ENCODE measurements at regions not wholly inside any gene's neighbourhood (a gene's known extent, or its start where the extent isn't known, plus 50 kb on each side); places are given as distances from the start of the nearest gene placed in this dataset.
"Not testable (repeated sequence)": the region's sequence is repeated elsewhere in the genome, so short reads cannot be mapped to it uniquely, and the experiment has no call there.

DNA sequence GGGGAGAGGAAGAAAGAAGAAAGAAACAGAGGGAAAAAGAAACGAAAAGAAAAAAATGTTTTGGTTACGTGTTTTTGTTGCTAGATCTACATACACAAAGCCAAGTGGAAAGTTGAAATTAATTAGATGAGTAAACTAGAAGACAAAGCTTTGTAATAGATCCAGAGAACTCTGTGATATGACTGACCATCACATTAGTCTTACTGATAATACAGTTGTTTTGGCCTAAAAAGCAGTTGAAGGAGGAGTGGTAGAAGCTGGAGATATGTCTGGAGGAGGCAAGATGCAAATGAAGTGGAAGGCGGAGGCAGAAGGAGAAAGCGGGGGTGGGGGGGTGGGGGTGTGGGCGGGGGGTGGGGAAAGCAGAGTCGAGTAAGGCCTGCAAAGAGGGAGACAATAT lies 500.1 kb upstream of the ID4 start:
- no peak for DNase-seq

DNA sequence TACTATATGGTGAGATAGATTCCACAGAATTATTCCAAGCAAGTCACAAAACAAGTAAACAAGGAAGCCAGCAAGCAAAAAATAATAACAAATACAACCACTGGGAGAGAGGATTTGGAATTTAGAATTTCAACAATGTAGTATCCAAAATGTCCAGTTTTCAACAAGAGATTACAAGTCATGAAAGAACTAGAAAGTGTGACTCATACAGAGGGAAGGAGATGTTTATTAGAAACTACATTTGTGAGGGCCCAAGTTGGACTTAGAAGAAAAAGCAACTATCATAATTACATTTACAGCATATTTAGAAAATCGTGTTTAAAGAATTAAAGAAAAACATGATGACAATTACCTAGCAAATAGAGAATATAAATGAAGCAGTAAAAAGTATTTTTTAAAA lies 494.6 kb upstream of the ID4 start:
- DNase-seq: no peak

DNA sequence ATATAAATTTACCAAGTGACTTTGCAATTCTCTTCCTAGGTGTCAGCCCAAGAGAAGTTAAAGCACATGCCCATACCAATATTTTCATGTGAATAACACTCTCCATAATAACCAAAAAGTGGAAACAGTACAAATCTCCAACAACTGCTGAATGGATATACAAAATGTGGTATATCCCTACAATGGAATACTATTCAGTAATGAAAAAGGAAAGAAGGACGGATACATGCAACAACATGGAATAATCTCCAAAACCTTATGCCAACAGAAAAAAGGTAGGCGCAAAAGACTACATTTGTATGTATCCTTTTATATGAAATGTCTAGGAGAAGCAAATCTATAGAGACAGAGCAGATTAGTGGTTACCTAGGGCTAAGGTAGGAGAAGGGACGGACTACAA lies 487.7 kb upstream of the ID4 start:
- no peak for DNase-seq

DNA sequence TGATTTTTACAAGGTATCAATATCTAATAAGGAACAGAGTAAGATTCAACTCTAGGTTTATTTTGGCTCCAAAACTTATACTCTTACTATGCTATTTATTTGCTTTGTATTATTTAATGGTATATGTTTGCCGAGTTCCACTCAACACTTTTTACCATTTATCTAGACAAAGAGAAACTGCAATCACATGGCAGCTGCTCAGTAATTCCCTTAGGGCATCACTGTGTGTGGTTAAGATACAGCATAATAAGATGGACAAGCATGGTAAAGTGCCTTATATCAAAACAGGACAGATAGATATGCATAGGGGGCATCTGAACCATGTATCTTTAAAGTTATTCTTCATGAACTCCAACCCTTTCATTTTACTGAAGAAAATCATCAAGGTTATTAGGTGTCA lies 483.0 kb upstream of the ID4 start:
- DNase-seq: no peak

DNA sequence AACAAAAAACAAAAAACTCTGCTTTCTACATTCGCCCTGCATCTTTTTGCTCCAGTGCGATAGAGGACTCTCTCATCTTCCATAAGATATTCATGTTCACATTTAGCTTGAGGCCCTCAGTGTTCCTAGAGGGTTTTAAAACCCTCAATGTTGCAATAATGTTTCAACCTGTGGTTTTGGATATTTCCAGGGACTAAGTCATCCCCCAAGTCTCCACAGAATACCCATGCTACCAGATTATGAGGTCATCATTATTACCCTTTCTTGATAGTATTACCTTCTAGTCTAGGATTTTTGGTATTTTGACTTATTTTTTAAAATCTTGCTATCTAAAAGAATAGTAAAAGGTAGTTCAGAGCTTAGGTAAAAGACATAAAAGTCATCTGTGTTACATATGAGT lies 480.5 kb upstream of the ID4 start:
- DNase-seq: no peak

DNA sequence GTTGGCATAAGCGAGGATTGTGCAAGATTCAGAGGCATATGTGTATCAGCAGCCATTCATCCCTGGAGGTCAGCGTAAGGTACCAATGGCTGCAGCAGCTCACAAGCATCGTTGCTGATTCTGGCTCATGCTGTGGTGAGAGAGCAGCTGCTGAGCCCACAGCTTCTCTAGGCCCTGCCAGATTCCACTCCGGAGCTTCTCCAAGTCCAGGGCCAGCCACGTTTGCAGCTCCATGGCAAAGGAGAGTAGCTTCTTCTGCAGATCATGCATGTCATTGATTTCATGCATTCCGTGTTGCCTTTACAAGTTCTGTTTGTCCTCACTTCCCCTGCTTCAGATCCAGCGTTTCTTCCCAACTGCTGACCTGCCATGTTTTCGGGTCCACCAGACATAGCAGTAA lies 474.8 kb upstream of the ID4 start:
- DNase-seq: no peak

DNA sequence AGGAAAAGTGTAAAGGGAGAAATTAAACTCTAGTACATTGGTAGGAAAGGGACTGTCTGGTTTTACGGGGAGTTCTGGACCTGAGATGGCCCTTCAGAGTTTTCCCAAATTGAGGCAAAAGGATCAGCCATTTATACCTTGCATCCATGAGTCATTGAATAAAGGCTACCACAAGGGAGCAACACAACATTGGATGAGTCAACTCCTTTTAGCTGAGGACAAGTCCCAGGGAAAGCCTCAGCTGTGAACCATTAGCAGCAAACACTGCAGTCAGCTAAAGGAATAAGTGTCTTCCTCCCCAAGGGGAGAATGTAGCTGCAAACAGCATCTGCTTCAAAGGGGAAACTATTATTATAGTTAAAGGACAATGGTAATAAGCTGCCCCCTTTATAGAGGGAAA lies 468.7 kb upstream of the ID4 start:
- no peak for DNase-seq

DNA sequence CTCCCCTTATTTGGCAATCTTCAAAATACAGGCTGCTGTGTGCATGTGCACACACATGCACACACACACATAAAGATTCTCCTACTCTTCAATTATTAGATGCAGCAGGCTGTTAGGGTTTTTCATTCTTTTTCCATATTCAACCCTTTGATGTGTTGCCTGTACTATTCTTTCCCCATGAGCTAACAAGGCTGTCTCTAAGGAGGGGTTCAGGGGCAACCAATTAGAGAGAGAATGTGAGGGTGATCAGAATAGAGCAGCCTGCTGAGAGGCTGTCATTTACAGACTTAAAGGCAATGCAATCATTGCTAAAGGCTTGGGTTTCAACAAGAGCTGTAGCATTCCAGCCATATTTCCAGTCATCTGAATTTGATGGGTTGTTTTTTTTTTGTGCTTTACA lies 467.4 kb upstream of the ID4 start:
- no peak for DNase-seq

DNA sequence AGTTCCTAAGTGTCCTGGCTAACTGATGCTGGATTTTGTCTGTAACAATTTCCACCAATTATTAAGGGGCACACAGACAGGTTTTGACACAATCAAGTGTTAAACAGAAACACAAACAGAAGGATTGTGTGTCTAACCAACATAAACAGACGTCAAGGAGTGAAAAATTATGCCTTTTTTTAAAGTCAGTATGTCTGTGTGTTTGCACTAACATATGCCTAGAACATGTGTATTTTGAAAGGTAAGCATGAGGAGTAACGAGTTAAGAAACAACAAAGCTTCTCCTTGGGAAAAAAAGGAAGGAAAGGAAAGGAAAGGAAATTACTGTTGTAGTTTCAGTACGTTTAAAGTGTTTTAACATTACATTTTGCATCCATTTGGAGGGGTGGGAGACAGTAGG lies 466.3 kb upstream of the ID4 start:
- DNase-seq: no peak

DNA sequence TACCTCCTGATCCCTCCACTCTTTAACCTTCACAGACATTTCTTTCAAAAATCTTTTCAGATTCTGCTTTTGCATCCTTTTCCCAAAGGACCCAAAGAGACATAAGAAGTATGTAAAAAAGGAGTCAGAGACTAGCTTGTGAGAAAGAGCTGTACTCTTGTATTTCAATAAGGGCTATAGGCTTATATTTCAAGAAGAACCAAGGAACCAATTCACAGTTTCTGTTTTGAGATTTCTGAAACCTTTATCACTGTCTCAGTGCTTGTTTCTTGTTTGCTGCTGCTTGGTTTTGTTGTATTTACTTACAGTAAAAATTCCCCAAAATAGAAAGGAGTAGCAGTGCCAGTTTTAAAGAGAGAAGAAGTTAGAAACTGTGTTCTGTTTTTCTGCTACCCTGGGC lies 461.6 kb upstream of the ID4 start:
- DNase-seq: no peak

DNA sequence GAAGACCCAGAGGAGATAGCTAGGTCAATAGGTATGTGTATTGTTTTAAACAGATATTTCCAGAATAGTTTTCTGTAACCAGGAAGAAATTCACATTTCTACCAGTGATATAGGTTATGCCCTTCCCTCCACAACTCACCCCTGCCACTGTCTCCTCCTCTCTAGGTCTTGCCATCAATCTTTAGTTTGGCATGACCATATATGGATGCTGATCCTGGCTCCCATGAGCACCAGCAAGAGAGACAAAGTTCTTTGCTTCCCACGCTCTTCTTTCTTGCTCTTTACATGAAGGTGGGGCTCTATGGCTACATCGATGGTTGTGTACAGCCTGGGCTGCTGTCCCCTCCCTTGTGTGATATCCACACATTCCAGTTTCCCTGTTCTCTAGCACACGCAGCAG lies 459.4 kb upstream of the ID4 start:
- DNase-seq: no peak

DNA sequence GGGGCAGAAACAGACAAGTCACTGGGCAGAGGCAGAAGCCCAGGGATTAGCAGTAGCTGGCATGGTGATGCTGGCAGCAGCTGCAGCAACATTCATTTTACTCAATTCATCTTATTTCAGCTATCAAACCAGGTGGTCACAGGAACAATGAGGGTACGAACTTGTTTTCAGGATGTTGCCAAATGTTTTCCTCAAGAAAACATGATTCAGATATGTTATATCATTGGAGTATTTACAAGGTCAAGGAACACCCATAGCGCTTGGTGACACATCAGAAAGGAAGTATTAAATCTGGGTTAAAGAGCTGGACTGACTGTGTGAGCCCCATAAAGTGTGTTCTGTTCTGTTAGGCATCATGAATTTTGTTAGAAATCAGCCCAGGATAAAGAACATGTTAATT lies 456.9 kb upstream of the ID4 start:
- DNase-seq: no peak

DNA sequence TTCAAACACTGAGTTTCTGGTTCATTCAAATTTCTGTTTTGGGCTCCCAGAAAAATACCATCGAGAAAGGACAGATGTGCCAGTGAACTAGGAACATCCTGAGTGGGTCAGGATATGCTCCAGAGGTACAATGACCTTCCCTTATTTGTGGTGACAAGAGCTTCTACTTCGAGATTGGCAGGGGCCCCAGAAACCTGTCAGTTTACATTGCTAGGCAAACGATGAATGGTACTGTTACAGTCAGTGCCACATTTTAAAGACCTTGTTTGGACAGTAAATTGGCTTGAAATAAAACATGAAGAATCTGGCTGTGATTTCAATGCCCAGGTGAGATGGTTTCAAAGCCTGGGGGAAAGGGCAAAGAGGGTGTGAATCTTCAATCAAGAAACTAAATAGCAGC lies 454.5 kb upstream of the ID4 start:
- no peak for DNase-seq

DNA sequence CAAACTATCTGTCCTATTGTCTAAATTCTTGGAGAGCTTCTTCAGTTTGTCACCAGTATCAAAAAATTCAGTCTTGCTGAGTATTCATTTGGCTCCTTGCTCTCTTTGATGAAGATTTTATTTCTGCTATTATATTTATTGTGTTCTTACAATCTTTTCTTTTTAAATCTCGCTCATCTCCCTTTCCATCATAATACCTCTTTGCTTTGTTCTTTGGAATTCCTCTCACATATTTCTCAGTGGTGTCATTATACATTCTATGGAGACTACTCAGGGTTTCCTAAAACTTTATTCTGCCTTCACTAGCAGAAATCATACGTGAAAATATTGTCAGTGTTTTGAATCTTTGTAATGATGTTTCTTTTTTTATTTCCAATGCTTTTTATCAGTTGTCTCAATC lies 445.2 kb upstream of the ID4 start:
- no peak for DNase-seq

DNA sequence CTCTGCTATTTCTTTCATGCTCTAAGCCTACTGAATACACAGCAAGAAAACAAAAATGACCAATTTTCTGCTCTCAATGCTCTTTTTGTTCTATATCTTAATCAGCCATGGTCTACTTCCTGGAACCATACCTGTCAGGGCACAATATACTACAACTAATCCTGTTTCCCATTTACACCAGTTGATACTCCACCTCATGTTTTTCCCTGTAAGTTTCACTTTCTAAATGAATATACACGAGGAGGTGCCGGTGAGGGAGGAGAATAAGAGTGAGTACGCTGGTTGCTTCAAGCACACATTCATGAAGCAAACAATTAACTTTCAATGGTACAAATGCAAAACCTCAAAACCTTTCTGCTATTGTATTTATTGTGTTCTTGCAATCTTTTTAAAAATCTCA lies 443.1 kb upstream of the ID4 start:
- no peak for DNase-seq

DNA sequence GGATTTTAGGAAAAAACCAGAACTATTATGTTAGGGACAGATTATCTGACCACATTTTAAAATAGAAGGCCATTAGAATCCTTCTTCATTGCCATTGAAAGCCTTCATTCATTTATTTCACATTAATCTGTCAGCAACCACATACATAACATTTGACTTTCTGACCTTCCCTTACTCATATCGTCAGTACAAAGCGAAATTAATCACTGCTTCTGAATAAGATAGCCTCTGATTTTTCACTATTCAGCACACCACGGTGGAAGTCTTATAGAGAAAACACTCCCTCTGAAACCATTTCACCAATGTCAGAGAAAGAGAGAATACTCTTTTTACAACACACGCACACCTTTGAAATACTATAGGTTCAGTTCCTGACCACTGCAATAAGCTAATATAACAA lies 442.5 kb upstream of the ID4 start:
- DNase-seq: no peak

DNA sequence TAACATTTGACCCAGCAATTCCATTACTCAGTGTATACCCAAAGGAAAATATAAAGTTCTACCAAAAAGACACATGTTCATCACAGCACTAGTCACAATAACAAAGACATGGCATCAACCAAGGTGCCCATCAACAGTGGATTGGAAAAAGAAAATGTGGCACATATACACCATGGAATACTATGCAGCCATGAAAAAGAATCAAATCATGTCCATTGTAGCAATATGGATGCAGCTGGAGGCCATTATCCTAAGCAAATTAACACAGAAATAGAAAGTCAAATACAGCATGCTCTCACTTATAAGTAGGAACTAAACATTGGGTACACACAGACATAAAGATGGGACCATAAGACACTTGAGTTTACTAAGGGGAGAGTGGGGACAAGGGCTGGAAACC lies 441.9 kb upstream of the ID4 start:
- DNase-seq: no peak

DNA sequence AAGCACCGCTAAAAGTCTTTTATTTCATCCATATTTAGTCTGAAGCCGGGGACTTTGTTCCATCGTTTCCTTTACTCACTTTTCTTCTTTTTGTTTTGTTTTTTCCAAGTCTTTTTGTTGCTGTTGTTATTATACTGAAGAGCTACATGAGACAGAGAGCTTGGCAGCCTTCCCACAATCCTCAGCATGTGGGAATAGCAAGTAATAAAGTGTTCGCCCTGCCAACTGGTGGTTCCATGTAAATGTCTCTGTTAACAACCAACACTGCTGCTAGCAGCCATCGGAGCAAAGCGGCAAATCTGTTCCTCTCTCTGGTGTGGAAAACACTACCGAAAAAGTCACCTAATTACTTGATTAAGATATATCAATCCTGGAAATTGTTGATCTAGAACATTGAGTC lies 437.8 kb upstream of the ID4 start:
- DNase-seq: no peak

DNA sequence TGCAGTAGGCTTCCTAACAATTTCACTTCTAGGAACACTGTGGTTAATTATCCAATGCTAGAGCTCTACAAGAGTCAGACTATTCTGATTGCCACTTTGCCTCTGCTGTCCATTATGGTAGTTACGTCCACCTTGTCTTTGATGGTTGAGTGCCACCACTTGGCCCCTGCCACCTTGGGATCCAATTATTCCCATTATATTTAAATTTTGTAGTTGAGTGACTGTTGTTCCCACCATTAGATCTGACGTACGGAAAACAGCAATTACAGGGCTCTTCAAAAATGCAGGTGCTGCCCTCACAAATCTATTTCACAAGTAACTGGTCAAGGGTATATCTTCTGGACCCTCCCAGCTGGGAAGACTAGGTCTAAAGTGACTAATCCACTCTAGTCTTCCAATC lies 432.3 kb upstream of the ID4 start:
- DNase-seq: not testable (repeated sequence)

DNA sequence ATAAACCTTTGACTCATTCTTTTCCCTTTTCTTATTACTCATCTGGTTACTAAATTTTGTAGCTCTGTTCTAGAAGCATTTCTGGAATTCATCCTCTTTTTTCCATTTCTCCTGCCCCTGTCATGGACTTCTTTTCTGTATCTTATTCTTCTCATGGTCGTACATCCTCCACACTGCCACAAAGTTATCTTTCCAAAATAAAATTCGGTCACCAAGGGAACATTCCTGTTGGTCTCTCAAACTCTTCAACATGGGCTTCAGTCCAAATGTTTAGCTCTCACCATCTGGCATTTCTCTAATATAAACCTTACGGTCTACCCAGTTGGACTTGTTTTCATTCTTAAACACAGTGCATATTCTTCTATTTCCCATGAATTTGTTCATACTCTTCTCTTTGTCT lies 428.8 kb upstream of the ID4 start:
- no peak for DNase-seq

DNA sequence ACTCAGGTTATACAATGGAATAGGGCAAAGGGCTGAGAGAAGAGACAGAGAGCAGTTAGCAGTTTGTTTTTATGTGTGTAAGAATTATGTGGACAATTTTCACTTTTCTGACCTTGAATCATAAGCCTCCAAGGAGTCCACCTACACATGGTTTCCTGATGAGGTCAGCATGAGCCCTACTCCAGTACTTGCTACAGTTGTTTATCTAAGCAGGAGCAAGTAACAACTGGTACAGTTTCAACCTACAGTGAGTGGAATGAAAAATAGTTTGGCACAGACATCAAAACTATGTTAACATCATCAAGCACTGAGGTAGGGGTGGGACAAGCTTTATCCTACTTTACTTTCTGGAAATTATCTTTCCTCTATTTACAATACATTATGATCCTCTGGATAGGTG lies 426.7 kb upstream of the ID4 start:
- no peak for DNase-seq

DNA sequence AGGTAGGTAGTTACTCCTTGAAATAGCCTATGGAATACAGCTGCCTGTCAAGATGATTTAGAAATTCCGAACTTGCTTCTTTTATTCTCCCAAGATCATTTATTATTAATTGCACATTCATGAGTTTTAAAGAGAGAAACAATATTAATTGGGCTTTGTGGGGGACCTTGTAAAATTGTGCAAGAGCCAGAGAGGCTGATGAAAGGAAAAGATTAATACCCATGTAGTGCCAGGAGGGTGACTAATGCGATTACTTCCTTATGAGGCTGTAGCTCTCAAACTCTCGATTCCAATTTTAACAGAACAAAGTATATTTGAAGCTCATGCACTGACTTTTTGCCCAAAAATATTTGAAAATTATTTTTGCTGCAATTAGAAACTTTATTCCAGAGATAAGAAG lies 423.8 kb upstream of the ID4 start:
- no peak for DNase-seq

DNA sequence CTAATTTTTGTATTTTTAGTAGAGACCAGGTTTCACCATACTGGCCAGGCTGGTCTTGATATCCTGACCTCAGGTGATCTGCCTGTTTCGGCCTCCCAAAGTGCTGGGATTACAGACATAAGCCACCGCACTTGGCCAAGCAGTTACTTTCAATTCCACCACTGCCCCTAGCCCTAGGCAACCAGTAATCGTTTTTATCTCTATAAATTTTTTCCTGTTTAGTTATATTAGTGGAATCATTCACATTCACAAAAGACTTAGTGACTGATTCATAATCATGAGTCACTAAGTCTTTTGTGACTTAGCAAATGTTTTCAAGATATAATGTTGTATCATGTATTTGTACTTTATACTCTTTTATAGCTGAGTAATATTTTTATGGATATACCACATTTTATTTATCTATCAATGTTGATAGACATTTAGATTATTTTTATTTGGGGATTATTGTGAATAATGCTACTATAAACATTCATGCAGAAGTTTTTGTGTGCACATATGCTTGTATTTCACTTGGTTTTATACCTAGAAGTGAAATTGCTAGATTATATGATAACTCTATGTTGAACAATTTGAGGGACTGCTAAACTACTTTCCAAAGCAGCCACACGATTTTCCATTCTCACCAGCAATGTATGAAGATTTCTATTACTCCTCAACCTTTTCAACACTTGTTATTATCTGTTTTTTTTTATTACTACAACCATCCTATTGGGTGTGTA lies 421.4 kb upstream of the ID4 start:
- no peak for DNase-seq

DNA sequence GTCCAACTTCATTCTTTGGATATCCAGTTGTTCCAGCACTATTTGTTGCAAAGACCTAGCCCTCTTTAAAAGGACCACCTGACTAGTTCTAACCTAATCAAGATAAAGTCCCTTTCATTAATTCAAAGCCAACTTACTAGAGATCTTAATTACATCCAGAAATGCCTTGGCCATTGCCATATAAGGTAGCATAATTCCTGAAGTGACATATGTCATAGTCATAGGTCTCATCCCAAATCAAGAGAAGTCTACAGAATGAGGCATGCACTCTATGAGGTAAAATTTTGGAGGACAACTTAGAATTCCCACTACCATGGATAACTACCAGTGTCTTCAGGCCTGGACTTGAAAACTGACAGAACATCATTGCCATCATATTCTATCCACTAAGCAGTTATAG lies 420.4 kb upstream of the ID4 start:
- no peak for DNase-seq

DNA sequence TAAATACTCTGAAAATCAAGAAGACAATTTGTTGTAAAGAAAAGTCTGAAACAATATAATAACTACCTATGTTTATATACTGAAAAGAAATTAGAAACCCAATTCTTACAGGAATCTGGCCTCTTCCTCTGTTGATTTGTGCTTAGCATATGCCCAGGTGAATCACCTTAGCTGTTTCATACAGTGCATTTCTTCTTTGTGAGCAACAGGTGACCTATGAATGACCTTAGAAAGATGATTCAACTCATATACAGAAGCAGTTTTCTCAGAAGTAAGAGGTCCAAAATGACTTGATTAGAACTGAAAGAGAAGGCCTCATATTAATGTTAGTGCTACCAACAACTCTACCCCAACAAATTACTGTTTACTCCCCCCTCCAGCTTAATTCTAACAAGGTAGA lies 419.5 kb upstream of the ID4 start:
- DNase-seq: no peak

DNA sequence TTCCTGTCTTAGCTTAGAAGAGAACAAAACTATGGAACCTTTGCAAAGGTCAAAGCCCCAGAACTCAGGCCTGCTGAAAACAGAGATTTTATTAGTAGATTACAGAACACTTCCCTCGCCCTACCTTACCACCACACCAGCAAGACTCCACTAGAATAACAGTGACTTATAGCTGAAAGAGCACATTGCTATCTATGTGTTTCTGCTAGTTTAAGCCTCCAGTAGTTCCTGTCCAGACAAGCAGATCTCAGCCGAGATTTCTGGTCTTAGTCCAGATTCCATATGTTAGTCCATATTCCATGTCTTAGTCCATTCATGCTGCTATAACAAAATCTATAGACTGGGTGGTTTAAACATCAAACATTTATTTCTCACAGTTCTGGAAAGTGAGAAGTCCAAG lies 412.3 kb upstream of the ID4 start:
- no peak for DNase-seq
